Stimulated activated CD4-positive, alpha-beta T cell treated with anti-CD3 and anti-CD28 coated beads, Interleukin-4, amount 100 ng/mL, for 48 hours (primary cell): ENCODE measurements at regions not wholly inside any gene's neighbourhood (a gene's known extent, or its start where the extent isn't known, plus 50 kb on each side); places are given as distances from the start of the nearest gene placed in this dataset.
"Not testable (repeated sequence)": the region's sequence is repeated elsewhere in the genome, so short reads cannot be mapped to it uniquely, and the experiment has no call there.

Experiments
- DNase-seq, 2 donors: peaks; one replicate each; pipeline ENCODE4 v3.0.0-alpha.2; 2020; ENCODE audit warnings: low read depth in 2 of 2

GRCh38 chr2:61774351-61774750, 79.5 kb downstream of the FAM161A start:
- DNase-seq = no peak

DNA sequence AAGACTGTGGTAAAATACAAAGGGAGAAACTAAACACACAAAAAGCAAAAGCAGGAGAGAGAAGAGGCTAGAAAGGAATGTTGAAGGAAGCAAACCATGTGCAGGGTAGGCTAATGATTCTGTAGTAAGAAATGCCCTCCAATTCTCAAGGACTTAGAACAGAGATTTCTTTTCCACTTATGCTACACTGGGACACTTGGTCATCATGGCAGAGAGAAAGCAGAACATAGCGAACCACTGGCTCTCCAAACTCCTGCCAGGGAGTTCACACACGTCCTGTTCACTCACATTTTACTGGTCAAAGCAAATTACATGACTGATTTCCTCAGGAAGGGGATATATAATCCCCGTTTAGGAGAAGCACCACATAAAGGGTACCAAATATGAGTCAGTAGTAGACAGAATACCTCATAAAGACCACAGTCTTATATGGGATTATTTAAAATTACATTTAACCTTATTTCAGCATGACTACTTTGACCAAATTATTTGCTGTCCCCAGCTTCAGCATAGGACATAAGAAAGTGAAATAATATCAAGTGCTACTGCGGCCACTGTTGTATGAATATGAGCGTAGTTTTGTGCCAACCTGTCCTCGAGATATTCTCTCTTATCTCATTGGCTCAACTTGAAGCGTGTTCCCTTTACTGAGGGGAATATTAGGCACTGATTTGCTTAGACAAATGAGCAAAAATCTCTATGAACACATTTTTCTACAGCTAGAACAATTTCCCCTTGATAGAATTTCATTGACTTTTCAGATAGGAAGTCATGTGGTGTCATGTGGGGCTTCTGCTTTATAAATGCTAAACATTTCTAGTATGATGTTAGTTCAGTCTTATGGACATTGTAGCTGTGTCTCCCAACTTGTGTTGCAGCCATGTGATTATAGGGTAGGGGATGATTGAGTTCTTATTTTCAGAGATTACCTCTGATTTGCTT, 81.7 kb downstream of the FAM161A start:
- DNase-seq = no peak

GRCh38 chr2:61770746-61771145, 83.1 kb downstream of the FAM161A start:
- DNase-seq = no peak

GRCh38 chr2:61770298-61770697, 83.6 kb downstream of the FAM161A start:
- DNase-seq = no peak

GRCh38 chr2:61769093-61769675, 84.7 kb downstream of the FAM161A start:
- no peak for DNase-seq

- peak; percentile 93 to 95 for DNase-seq
These were observed 89.6 kb downstream of the FAM161A start for GRCh38 chr2:61764035-61764800.

DNA sequence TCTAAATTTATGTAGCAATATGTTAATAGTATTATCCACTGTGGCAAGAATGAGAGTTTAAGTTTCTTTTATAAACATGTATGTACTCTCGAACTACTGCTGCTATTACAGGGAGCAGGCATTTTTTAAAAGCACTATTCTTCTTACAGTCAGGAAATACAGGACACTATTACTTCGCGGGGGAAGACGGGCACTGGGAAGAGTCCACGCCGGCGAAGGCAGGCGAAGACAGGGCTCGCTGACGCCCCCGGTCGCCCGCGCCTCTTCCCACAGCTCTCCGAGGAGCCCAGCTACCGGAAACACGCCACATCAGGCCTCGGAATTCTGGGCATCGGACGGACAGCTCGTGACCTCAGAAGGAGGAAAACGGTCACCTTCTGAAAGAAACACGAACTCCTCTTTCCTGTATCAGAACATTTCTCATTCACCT, 90.2 kb downstream of the FAM161A start:
- no peak for DNase-seq

DNA sequence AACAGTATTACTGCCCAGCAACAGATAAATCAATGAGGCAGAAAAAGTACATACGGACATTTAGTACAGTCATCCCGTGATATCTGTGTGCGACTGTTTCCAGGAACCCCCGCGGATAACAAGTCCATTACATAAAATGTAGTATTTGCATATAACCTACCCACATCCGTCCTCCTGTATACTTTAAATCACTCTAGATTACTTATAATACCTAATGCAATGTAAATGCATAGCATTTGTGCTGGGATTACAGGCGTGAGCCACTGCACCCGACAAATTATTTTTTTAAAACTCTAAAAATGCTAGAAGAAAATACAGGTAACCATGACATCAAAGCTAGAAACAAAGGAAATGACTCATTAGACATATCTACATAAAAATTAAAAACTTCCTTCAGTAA, 91.6 kb downstream of the FAM161A start:
- peak in 1 of 2 donors; percentile 6 for DNase-seq

DNA sequence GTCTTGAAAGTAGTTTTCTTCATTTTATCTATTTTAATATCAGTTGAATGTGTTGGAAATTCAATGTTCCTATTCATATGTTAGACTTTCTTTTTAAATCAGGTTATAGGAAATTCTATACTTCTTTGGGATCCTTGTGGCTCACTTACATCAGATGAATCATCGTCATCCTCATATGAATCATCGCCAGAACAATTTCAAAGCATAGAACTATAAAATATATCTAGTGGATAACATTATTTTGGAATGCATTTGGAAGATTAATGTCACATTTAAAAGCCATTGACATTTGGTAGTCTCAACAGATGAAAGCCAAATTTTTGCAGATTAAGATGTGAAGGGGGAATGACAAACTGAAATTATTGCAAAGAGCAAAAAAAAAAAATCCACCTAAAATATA, 94.1 kb downstream of the FAM161A start:
- no peak for DNase-seq

GRCh38 chr2:61759005-61759404, 94.9 kb downstream of the FAM161A start:
- no peak for DNase-seq

DNA sequence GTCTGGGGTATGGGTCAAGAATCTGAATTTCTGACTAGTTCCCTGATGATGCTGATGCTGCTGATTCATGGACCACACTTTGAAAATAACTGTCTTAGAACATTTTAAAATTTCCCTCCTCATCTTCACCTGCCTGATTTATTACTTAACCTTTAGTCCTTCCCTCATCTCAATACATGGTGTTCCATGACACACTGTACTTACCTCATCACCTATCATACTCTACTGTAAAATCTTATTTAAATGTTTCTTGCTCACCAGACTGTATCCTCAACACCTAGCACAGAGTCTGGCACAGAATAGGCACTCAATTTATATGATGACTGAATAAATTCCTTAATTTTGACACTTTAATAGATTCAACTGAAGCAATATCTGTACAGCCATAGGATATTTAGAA, 95.7 kb downstream of the FAM161A start:
- DNase-seq = no peak

- DNase-seq = no peak
These were observed 100.3 kb downstream of the FAM161A start for GRCh38 chr2:61753512-61753911.

- DNase-seq = no peak
These were observed 103.2 kb downstream of the FAM161A start for GRCh38 chr2:61750624-61751023.

- no peak for DNase-seq
These were observed 110.9 kb downstream of the FAM161A start for GRCh38 chr2:61742955-61743354.

- DNase-seq = no peak
These were observed 116.0 kb downstream of the FAM161A start for GRCh38 chr2:61737841-61738240.

- no peak for DNase-seq
These were observed 116.9 kb downstream of the FAM161A start for GRCh38 chr2:61736953-61737352.

DNA sequence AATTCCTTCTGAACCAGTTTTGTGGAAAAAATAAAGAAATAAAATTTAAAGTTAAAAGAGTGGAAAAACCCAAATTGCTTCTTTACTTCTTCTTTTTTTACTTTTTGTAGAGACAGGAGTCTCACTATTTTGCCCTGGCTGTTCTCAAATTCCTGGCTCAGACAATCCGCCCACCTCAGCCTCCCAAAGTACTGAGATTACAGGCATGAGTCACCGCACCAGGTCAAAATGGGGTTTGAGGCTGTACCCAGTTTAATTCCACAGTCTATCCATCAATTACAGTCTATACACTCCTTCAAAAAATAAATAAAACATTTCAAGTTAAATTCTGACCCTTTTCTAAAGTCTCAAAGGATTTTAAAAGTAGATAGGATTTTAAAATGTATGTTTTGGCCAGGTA, 120.3 kb downstream of the FAM161A start:
- DNase-seq = no peak

GRCh38 chr2:61732787-61733186, 121.1 kb downstream of the FAM161A start:
- no peak for DNase-seq

DNA sequence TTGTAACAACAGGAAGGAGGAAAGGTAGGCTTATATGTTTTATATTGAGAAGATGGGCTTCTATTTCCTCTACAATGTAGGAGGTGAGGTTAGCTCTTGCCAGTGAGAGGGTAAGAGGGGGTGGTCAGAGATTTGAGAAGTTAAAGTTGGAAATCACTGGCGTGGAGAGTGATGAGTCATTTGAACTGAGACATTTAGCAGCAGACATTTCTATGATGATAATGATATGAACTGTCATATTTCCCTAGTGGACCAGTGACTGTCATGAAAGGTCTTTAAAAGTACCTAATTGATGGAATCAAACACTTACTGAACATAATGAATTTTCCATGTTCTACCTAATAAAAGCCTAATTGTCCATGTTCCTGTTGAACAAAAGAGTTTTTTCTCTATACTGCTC, 126.1 kb downstream of the FAM161A start:
- DNase-seq = no peak

DNA sequence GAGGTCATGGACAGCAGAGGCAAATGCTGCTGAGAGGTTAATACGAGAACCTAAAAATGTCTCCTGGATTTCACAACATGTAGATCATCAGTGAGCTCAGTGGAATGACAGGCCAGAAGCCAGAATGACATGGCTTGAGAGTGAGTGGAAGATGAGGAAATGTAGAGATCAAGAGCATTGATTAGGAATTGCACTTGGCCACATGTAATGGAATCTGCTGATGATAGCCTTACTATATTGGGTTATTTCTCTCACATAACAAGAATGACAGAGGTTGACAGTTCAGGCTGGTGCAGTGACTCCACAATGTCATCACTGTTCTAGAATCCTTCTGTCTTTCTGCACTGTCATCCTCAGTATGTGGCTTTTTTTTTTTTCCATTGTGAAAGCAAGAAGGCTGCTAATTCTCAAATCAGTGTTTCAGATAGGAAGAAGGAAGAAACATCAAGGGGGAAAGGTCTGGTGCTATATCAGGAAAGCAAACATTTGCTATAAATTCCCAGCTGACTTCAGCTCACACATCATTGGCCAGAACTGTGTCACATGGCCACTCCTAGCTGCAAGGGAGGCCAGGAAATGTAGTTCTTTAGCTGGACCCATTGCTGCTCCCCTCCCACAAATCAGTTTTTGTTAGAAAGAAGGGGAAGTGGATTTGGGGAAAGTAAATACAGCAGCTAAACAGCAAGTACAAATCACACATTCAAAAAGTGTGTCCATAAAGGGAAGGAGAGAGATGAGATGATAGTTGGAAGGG, 127.2 kb downstream of the FAM161A start:
- no peak for DNase-seq

GRCh38 chr2:61723364-61723763, 130.5 kb downstream of the FAM161A start:
- not testable (repeated sequence) for DNase-seq

DNA sequence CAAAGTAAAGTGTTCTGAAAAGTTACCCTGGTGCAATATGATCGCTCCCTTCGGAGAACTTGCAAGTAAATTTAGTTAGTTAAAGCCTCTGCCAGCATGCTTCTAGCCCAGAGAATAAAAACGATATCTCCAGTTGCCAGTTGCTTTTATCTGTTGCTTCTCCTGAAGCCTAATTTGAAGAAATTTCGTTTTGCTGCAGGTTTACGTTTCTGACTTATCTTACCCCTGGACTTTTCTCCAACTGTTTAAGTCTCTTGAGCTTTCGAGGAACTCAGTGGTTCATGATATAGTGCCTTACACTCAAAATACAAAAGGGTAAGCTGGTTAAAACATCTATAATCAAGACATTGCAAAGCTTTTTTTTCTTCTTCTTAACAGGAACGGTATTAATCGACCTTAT, 131.1 kb downstream of the FAM161A start:
- no peak for DNase-seq
